Activated T-helper 1 cell treated with anti-CD3 and anti-CD28 coated beads, Interleukin-12 subunit alpha, Interleukin-12 subunit beta, Interleukin-2, Interleukin-4 antibody, amounts not matched to agents 30 ng/mL and 10 ng/mL and 1 ng/mL, durations not matched to agents 14 hours and 24 hours and 36 hours (primary cell): ENCODE measurements at regions not wholly inside any gene's neighbourhood (a gene's known extent, or its start where the extent isn't known, plus 50 kb on each side); places are given as distances from the start of the nearest gene placed in this dataset.

ENCODE experiments used
- DNase-seq: peaks from one replicate; pipeline ENCODE4 v3.0.0; 2021; ENCODE audit warnings: low spot score
- H3K27ac Mint-ChIP-seq: one replicate; pipeline ENCODE4 v1.8.0; 2021; ENCODE audit warnings: mild to moderate bottlenecking, mixed read lengths
- H3K27me3 Mint-ChIP-seq: one replicate; pipeline ENCODE4 v1.8.0; 2022; ENCODE audit warnings: mild to moderate bottlenecking, moderate library complexity, mixed read lengths; ENCODE audit not compliant: insufficient read depth
- H3K36me3 Mint-ChIP-seq: one replicate; pipeline ENCODE4 v1.8.0; 2021; ENCODE audit warnings: low read depth, mixed read lengths
- H3K4me1 Mint-ChIP-seq: one replicate; pipeline ENCODE4 v1.8.0; 2021; ENCODE audit warnings: low read depth, mixed read lengths
- H3K4me3 Mint-ChIP-seq: one replicate; pipeline ENCODE4 v1.8.0; 2021; ENCODE audit warnings: mild to moderate bottlenecking, moderate library complexity, mixed read lengths
- H3K9me3 Mint-ChIP-seq: one replicate; pipeline ENCODE4 v1.8.0; 2021; ENCODE audit warnings: mixed read lengths
- intact Hi-C: fragments of 100-400 bp; cut with micrococcal nuclease; formaldehyde crosslinking; loops from one replicate; pipeline ENCODE4 v1.15.1; 2024

GRCh38 chr13:27728271-27728670 lies 64.0 kb upstream of the GSX1 start:
- Mint-ChIP-seq H3K27ac (no peak overlapping the region), H3K4me1 (no peaks in the 10 kb centered on the region), H3K9me3 (no peaks in the 10 kb centered on the region), H3K27me3 (peaks cover 5% of the 10 kb centered on the region), H3K4me3 (no peak overlapping the region), H3K36me3 (no peaks in the 10 kb centered on the region)
- DNase-seq: no peak
- intact Hi-C loops: no loop called here

DNA sequence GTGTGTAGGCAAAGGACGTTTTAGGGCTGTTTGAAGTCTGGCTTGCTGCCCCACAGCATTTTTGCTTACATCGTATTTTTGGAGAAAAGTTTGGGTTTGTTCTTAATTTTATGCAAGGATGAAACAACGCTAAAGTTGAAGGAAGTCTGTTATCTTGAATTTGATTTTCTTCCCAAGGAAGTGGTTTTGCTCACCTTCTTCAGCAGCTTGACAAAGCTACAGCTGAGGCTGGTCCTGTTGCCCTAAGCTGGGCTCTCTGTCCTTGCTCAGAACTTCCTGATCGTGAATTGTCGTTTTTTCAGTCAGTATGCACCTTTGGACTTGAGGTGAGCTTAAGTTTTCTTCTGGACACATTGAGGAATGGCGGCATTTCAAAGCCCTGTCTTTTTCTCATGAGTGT lies 62.1 kb upstream of the GSX1 start:
- peaks cover 1% of the 10 kb centered on the region for H3K27me3 Mint-ChIP-seq
- no peaks in the 10 kb centered on the region for H3K36me3 Mint-ChIP-seq
- no peaks in the 10 kb centered on the region for H3K9me3 Mint-ChIP-seq
- H3K4me3 Mint-ChIP-seq: no peak overlapping the region
- no peak for DNase-seq
- H3K4me1 Mint-ChIP-seq: no peaks in the 10 kb centered on the region
- H3K27ac Mint-ChIP-seq: no peak overlapping the region
- intact Hi-C loops: no loop called here
